A673 (cell line): ENCODE measurements at regions not wholly inside any gene's neighbourhood (a gene's known extent, or its start where the extent isn't known, plus 50 kb on each side); places are given as distances from the start of the nearest gene placed in this dataset.

Source experiments
- BruUV-seq: library from RNA; stranded (reverse); fragments of 400-500 nt; replicated peaks from 2 replicates; lab custom pipeline; 2021; lab: Mats Ljungman, UMichigan
- CTCF ChIA-PET: fragments of 300-600 bp; sonication (Branson Sonifier 250); formaldehyde crosslinking; loops from one replicate; lab custom pipeline; 2022; ENCODE audit warnings: antibody characterized with exemption; lab: Charles Lee
- POLR2A ChIA-PET: fragments of 300-600 bp; sonication (Branson Sonifier 250); formaldehyde crosslinking; loops from one replicate; lab custom pipeline; 2022; ENCODE audit warnings: antibody characterized with exemption; ENCODE audit not compliant: low non-redundant PET; lab: Charles Lee
- DNase-seq: peaks from one replicate; pipeline ENCODE4 v3.0.0-alpha.2; 2015; ENCODE audit warnings: low spot score
- H3K27ac ChIP-seq: fragments of 200-600 bp; sonication (generic); 2 replicates; pipeline ENCODE4 v1.5.1; 2016; ENCODE audit warnings: mixed run types, low read depth, mild to moderate bottlenecking, mixed read lengths, antibody characterized with exemption, low read length; ENCODE audit not compliant: poor library complexity, severe bottlenecking
- H3K27me3 ChIP-seq: fragments of 200-600 bp; sonication (generic); replicated peaks from 2 replicates; pipeline ENCODE4 v1.6.1; 2017; ENCODE audit warnings: mixed run types, low read depth, mild to moderate bottlenecking, mixed read lengths, antibody characterized with exemption, low read length; ENCODE audit not compliant: insufficient read depth, poor library complexity
- H3K36me3 ChIP-seq: fragments of 200-600 bp; sonication (generic); 2 replicates; pipeline ENCODE4 v1.6.1; 2016; ENCODE audit warnings: mixed run types, mild to moderate bottlenecking, mixed read lengths, antibody characterized with exemption, low read length; ENCODE audit not compliant: insufficient read depth, poor library complexity, severe bottlenecking
- H3K4me1 ChIP-seq: fragments of 200-600 bp; sonication (generic); 2 replicates; pipeline ENCODE4 v1.6.1; 2017; ENCODE audit warnings: mixed run types, mild to moderate bottlenecking, mixed read lengths, antibody characterized with exemption, low read length; ENCODE audit not compliant: insufficient read depth, poor library complexity, severe bottlenecking
- H3K4me3 ChIP-seq: fragments of 200-600 bp; sonication (generic); 2 replicates; pipeline ENCODE4 v1.5.1; 2016; ENCODE audit warnings: low read depth, mixed run types, mild to moderate bottlenecking, mixed read lengths, low read length; ENCODE audit not compliant: poor library complexity, severe bottlenecking
- H3K9me3 ChIP-seq: fragments of 200-600 bp; sonication (generic); 2 replicates; pipeline ENCODE4 v1.6.1; 2016; ENCODE audit warnings: mixed run types, low read depth, mild to moderate bottlenecking, mixed read lengths, antibody characterized with exemption, low read length; ENCODE audit not compliant: poor library complexity, severe bottlenecking
- CTCF ChIP-seq: fragments of 300-800, 200-600 bp; sonication (generic); conservative IDR thresholded peaks from 2 replicates; pipeline ENCODE4 v1.5.1; 2017; ENCODE audit warnings: low read depth, mild to moderate bottlenecking, antibody characterized with exemption, low read length, moderate library complexity, mixed read lengths
- EZH2 ChIP-seq: fragments of 200-600 bp; sonication (generic); IDR thresholded peaks from 2 replicates; pipeline ENCODE4 v1.6.1; 2017; ENCODE audit warnings: borderline replicate concordance, low read depth, mild to moderate bottlenecking, mixed read lengths, antibody characterized with exemption, low read length; ENCODE audit not compliant: poor library complexity, severe bottlenecking
- intact Hi-C: fragments of 100-400 bp; cut with micrococcal nuclease; formaldehyde crosslinking; loops from one replicate; pipeline ENCODE4 v1.10.0; 2022; ENCODE audit not compliant: unreplicated experiment

GRCh38 chr11:112523477-112523876 is 262.8 kb upstream of the PLET1 start:
- DNase-seq = peak; percentile 96

GRCh38 chr11:112523951-112524350 is 263.3 kb upstream of the PLET1 start:
- POLR2A ChIA-PET = interaction anchor here (0.6 kb wide), 2 partner anchors 8 to 72 kb away, joined by 3 to 23 read pairs; no protein-coding TSS in a partner anchor
- no peaks in the 10 kb centered on the region for H3K9me3 ChIP-seq
- no peaks in the 10 kb centered on the region for H3K36me3 ChIP-seq
- CTCF ChIA-PET = interaction anchor here (1.1 to 1.5 kb wide), 3 partner anchors 83 to 271 kb away, joined by 3 to 11 read pairs (median 4); no protein-coding TSS in a partner anchor
- BruUV-seq = no TSS peak
- peak overlapping the region; percentile 17 for H3K27ac ChIP-seq
- no peak for TF ChIP-seq CTCF
- no peak for TF ChIP-seq EZH2
- H3K4me3 ChIP-seq = no peak overlapping the region
- intact Hi-C loops = no loop called here
- H3K4me1 ChIP-seq = peaks cover 49% of the 10 kb centered on the region
- H3K27me3 ChIP-seq = no peaks in the 10 kb centered on the region
- DNase-seq = no peak

More at GRCh38 chr11:112523477-112523876, 262.8 kb upstream of the PLET1 start:
- POLR2A ChIA-PET = interaction anchor here (0.6 to 0.7 kb wide), 2 partner anchors 11 to 73 kb away, joined by 3 read pairs; no protein-coding TSS in a partner anchor
- CTCF ChIA-PET = interaction anchor here (1.1 to 1.5 kb wide), 3 partner anchors 83 to 272 kb away, joined by 3 to 11 read pairs (median 4); no protein-coding TSS in a partner anchor
- TF ChIP-seq EZH2 (no peak), CTCF (no peak)
- intact Hi-C loops = no loop called here
- no TSS peak for BruUV-seq
- H3K9me3 ChIP-seq = no peaks in the 10 kb centered on the region
- no peaks in the 10 kb centered on the region for H3K36me3 ChIP-seq
- no peak overlapping the region for H3K4me3 ChIP-seq
- H3K4me1 ChIP-seq = peaks cover 49% of the 10 kb centered on the region
- peak overlapping the region; percentile 17 for H3K27ac ChIP-seq
- no peaks in the 10 kb centered on the region for H3K27me3 ChIP-seq

GRCh38 chr11:112524798-112525197 is 264.1 kb upstream of the PLET1 start:
- Histone ChIP-seq H3K36me3 (no peaks in the 10 kb centered on the region), H3K9me3 (no peaks in the 10 kb centered on the region), H3K27ac (peak overlapping the region; percentile 17), H3K4me3 (no peak overlapping the region), H3K4me1 (peaks cover 49% of the 10 kb centered on the region), H3K27me3 (no peaks in the 10 kb centered on the region)
- POLR2A ChIA-PET = interaction anchor here (0.6 kb wide), 1 partner anchor 9 kb away, joined by 23 read pairs; no protein-coding TSS in a partner anchor
- DNase-seq = no peak
- no peak for TF ChIP-seq EZH2
- no peak for TF ChIP-seq CTCF
- CTCF ChIA-PET = interaction anchor here (1.1 kb wide), 1 partner anchor 31 kb away, joined by 3 read pairs; no protein-coding TSS in a partner anchor
- intact Hi-C loops = no loop called here
- no TSS peak for BruUV-seq
